CD14-positive monocyte (primary cell): ENCODE measurements at regions not wholly inside any gene's neighbourhood (a gene's known extent, or its start where the extent isn't known, plus 50 kb on each side); places are given as distances from the start of the nearest gene placed in this dataset.

Experiments
- DNase-seq, 3 donors: peaks; one replicate each; pipeline ENCODE4 v3.0.0-alpha.2; 2011 to 2022
- H2AFZ ChIP-seq: 2 replicates; pipeline ENCODE4 v1.6.0; 2012; ENCODE audit warnings: mild to moderate bottlenecking, low read depth, low read length, inconsistent platforms; ENCODE audit not compliant: insufficient read depth, poor library complexity, severe bottlenecking
- H3K27ac ChIP-seq, 2 donors: 1 replicate in 1 of 2; 2 replicates in 1 of 2; pipeline ENCODE4 v1.5.1; 2012 to 2013; ENCODE audit warnings: low read length in 2 of 2, control low read depth in 1 of 2, inconsistent platforms in 1 of 2, low read depth in 1 of 2, mild to moderate bottlenecking in 1 of 2
- H3K27me3 ChIP-seq, 2 donors: one replicate each; pipeline versions ENCODE4 v1.6.0 to v1.6.1; 2011 to 2013; ENCODE audit warnings: low read length in 2 of 2; ENCODE audit not compliant: control insufficient read depth in 2 of 2, insufficient read depth in 2 of 2
- H3K36me3 ChIP-seq, 2 donors: replicated peaks in 1 of 2; 1 replicate in 1 of 2; 2 replicates in 1 of 2; pipeline versions ENCODE4 v1.5.1 to v1.6.1; 2012 to 2013; ENCODE audit warnings: low read length in 2 of 2, control low read depth in 1 of 2, inconsistent platforms in 1 of 2, mild to moderate bottlenecking in 1 of 2; ENCODE audit not compliant: insufficient read depth in 2 of 2, control insufficient read depth in 1 of 2
- H3K4me1 ChIP-seq, 2 donors: 1 replicate in 1 of 2; 2 replicates in 1 of 2; pipeline versions ENCODE4 v1.5.1 to v1.6.1; 2012 to 2013; ENCODE audit warnings: low read length in 2 of 2, control low read depth in 1 of 2, inconsistent platforms in 1 of 2, mild to moderate bottlenecking in 1 of 2, moderate library complexity in 1 of 2; ENCODE audit not compliant: insufficient read depth in 2 of 2, control insufficient read depth in 1 of 2
- H3K4me2 ChIP-seq: replicated peaks from 2 replicates; pipeline ENCODE3; 2012; ENCODE audit warnings: low read length, moderate library complexity, mild to moderate bottlenecking; ENCODE audit not compliant: poor library complexity, severe bottlenecking; ENCODE audit errors: extremely low read depth
- H3K4me3 ChIP-seq, 3 experiments: fragments of 200-600 bp in 1 of 3; sonication (generic) in 1 of 3; replicated peaks in 1 of 3; 1 replicate in 2 of 3; 2 replicates in 1 of 3; pipeline ENCODE4 v1.5.1; 2011 to 2013; ENCODE audit warnings: low read length in 3 of 3, mild to moderate bottlenecking in 3 of 3, control low read depth in 2 of 3, low read depth in 2 of 3, inconsistent platforms in 1 of 3, moderate library complexity in 1 of 3
- H3K79me2 ChIP-seq: 2 replicates; pipeline ENCODE4 v1.6.0; 2012; ENCODE audit warnings: mild to moderate bottlenecking, control low read depth, inconsistent platforms, low read length, moderate library complexity; ENCODE audit not compliant: insufficient read depth
- H3K9ac ChIP-seq: 2 replicates; pipeline ENCODE4 v1.6.0; 2017; ENCODE audit warnings: low read length, mild to moderate bottlenecking; ENCODE audit not compliant: insufficient read depth, poor library complexity, severe bottlenecking
- H3K9me3 ChIP-seq, 2 donors: replicated peaks in 1 of 2; 1 replicate in 1 of 2; 2 replicates in 1 of 2; pipeline versions ENCODE4 v1.5.1 to v1.6.1; 2012 to 2013; ENCODE audit warnings: low read length in 2 of 2, control low read depth in 1 of 2; ENCODE audit not compliant: control insufficient read depth in 1 of 2, insufficient read depth in 1 of 2
- H4K20me1 ChIP-seq: 2 replicates; pipeline ENCODE4 v1.6.0; 2012; ENCODE audit warnings: mild to moderate bottlenecking, low read length, control low read depth, moderate library complexity; ENCODE audit not compliant: insufficient read depth
- H3K27ac Mint-ChIP-seq, 7 donors: one replicate each; pipeline ENCODE4 v1.8.0; 2020; ENCODE audit warnings: mild to moderate bottlenecking in 7 of 7, mixed read lengths in 7 of 7, moderate library complexity in 6 of 7, inconsistent platforms in 2 of 7
- H3K27me3 Mint-ChIP-seq, 3 donors: one replicate each; pipeline ENCODE4 v1.8.0; 2021 to 2022; ENCODE audit warnings: low read depth in 3 of 3, mild to moderate bottlenecking in 3 of 3, mixed read lengths in 3 of 3, moderate library complexity in 3 of 3, inconsistent platforms in 1 of 3
- H3K36me3 Mint-ChIP-seq, 2 donors: one replicate each; pipeline ENCODE4 v1.8.0; 2020; ENCODE audit warnings: mixed read lengths in 2 of 2, inconsistent platforms in 1 of 2, mild to moderate bottlenecking in 1 of 2
- H3K4me1 Mint-ChIP-seq: one replicate; pipeline ENCODE4 v1.8.0; 2020; ENCODE audit warnings: mild to moderate bottlenecking, mixed read lengths
- H3K4me3 Mint-ChIP-seq, 2 donors: one replicate each; pipeline ENCODE4 v1.8.0; 2020; ENCODE audit warnings: mild to moderate bottlenecking in 2 of 2, mixed read lengths in 2 of 2, moderate library complexity in 1 of 2
- H3K9me3 Mint-ChIP-seq, 7 donors: one replicate each; pipeline ENCODE4 v1.8.0; 2020 to 2022; ENCODE audit warnings: mixed read lengths in 7 of 7, mild to moderate bottlenecking in 6 of 7, moderate library complexity in 6 of 7, inconsistent platforms in 2 of 7
- CTCF ChIP-seq: fragments of 200-600 bp; IDR thresholded peaks from one replicate; pipeline ENCODE4 v1.8.0; 2022; ENCODE audit warnings: antibody characterized with exemption, mild to moderate bottlenecking
- WGBS: methylation state at CpG from one replicate; pipeline ENCODE4 v1.1.5; 2013; ENCODE audit warnings: missing lambda C conversion rate; ENCODE audit not compliant: insufficient coverage; 5-methylcytosine and 5-hydroxymethylcytosine counted together
- intact Hi-C, 2 donors: fragments of 100-400 bp; cut with micrococcal nuclease; formaldehyde crosslinking; loops; one replicate each; pipeline versions ENCODE4 v1.15.0 to v1.15.1; 2023

GRCh38 chrX:7205037-7205577 is 57.2 kb upstream of the PUDP start:
- H2AFZ ChIP-seq: no peak overlapping the region
- intact Hi-C loops: no loop called here
- no peaks in the 10 kb centered on the region for H3K27me3 ChIP-seq
- no CpG with 5 or more reads among the region's 2 CpGs for WGBS
- peaks cover 4 to 5% of the 10 kb centered on the region in 2 donors for H3K4me1 ChIP-seq
- peaks cover 0 to 3% (median 0%) of the 10 kb centered on the region in 7 donors for H3K9me3 Mint-ChIP-seq
- H3K36me3 ChIP-seq: no peaks in the 10 kb centered on the region
- H3K27me3 Mint-ChIP-seq: peaks cover 0 to 5% (median 1%) of the 10 kb centered on the region in 3 donors
- no peak for DNase-seq
- no peak overlapping the region for H3K27ac ChIP-seq
- H3K9me3 ChIP-seq: no peaks in the 10 kb centered on the region
- H3K36me3 Mint-ChIP-seq: peaks cover 0 to 2% of the 10 kb centered on the region in 2 donors
- H3K4me1 Mint-ChIP-seq: peaks cover 10% of the 10 kb centered on the region
- H3K9ac ChIP-seq: no peak overlapping the region
- no peaks in the 10 kb centered on the region for H4K20me1 ChIP-seq
- peak overlapping the region in 2 of 7 donors; percentile 63 to 64 for H3K27ac Mint-ChIP-seq
- no peak overlapping the region for H3K4me3 ChIP-seq
- no peaks in the 10 kb centered on the region for H3K79me2 ChIP-seq
- no peak for TF ChIP-seq CTCF
- no peak overlapping the region for H3K4me3 Mint-ChIP-seq
- no peak overlapping the region for H3K4me2 ChIP-seq

- no peaks in the 10 kb centered on the region for H3K79me2 ChIP-seq
- H3K27me3 Mint-ChIP-seq: peaks cover 0 to 5% (median 1%) of the 10 kb centered on the region in 3 donors
- WGBS: no CpG with 5 or more reads among the region's 1 CpG
- no peak overlapping the region for H3K4me3 Mint-ChIP-seq
- intact Hi-C loops: no loop called here
- no peak overlapping the region for H3K4me3 ChIP-seq
- H3K36me3 Mint-ChIP-seq: peaks cover 0 to 2% of the 10 kb centered on the region in 2 donors
- TF ChIP-seq CTCF: no peak
- no peaks in the 10 kb centered on the region for H3K9me3 ChIP-seq
- no peaks in the 10 kb centered on the region for H3K27me3 ChIP-seq
- peaks cover 0 to 2% (median 0%) of the 10 kb centered on the region in 7 donors for H3K9me3 Mint-ChIP-seq
- H4K20me1 ChIP-seq: no peaks in the 10 kb centered on the region
- no peak overlapping the region for H2AFZ ChIP-seq
- H3K4me1 Mint-ChIP-seq: peaks cover 10% of the 10 kb centered on the region
- H3K27ac ChIP-seq: no peak overlapping the region
- no peak overlapping the region for H3K4me2 ChIP-seq
- H3K27ac Mint-ChIP-seq: peak overlapping the region in 1 of 7 donors; percentile 63
- no peak for DNase-seq
- no peaks in the 10 kb centered on the region for H3K36me3 ChIP-seq
- peaks cover 4 to 5% of the 10 kb centered on the region in 2 donors for H3K4me1 ChIP-seq
- H3K9ac ChIP-seq: no peak overlapping the region
These were observed 56.7 kb upstream of the PUDP start for GRCh38 chrX:7204619-7205018.
